ENCODE measurements at regions not wholly inside any gene's neighbourhood (a gene's known extent, or its start where the extent isn't known, plus 50 kb on each side); places are given as distances from the start of the nearest gene placed in this dataset.

- DNase-seq = no peak
Measured at GRCh38 chr11:32039149-32039548, 51.7 kb upstream of the RCN1 start.

- no peak for DNase-seq
Measured at GRCh38 chr11:32034680-32035079, 56.2 kb upstream of the RCN1 start.

- no peak for DNase-seq
Measured at GRCh38 chr11:32034149-32034548, 56.7 kb upstream of the RCN1 start.

GRCh38 chr11:32033491-32033890 is 57.4 kb upstream of the RCN1 start:
- DNase-seq = no peak

- DNase-seq = no peak
Measured at GRCh38 chr11:32033067-32033466, 57.8 kb upstream of the RCN1 start.

GRCh38 chr11:32032478-32032877 is 58.4 kb upstream of the RCN1 start:
- no peak for DNase-seq

GRCh38 chr11:32032052-32032451 is 58.8 kb upstream of the RCN1 start:
- DNase-seq = no peak

GRCh38 chr11:32030875-32031503 is 59.9 kb upstream of the RCN1 start:
- no peak for DNase-seq

GRCh38 chr11:32029721-32030120 is 61.2 kb upstream of the RCN1 start:
- no peak for DNase-seq

GRCh38 chr11:32028201-32028600 is 62.7 kb upstream of the RCN1 start:
- no peak for DNase-seq

- no peak for DNase-seq
Measured at GRCh38 chr11:32026766-32027165, 64.1 kb upstream of the RCN1 start.

- no peak for DNase-seq
Measured at GRCh38 chr11:32024948-32025347, 65.9 kb upstream of the RCN1 start.

GRCh38 chr11:32023370-32024305 is 67.2 kb upstream of the RCN1 start:
- no peak for DNase-seq

GRCh38 chr11:32018672-32019071 is 72.2 kb upstream of the RCN1 start:
- DNase-seq = no peak

- no peak for DNase-seq
Measured at GRCh38 chr11:32016111-32016510, 74.8 kb upstream of the RCN1 start.

- no peak for DNase-seq
Measured at GRCh38 chr11:32015427-32015826, 75.4 kb upstream of the RCN1 start.

GRCh38 chr11:32013603-32014002 is 77.3 kb upstream of the RCN1 start:
- DNase-seq = no peak

- no peak for DNase-seq
Measured at GRCh38 chr11:32012049-32012448, 78.8 kb upstream of the RCN1 start.

GRCh38 chr11:32008880-32009551 is 81.9 kb upstream of the RCN1 start:
- no peak for DNase-seq

- peak; percentile 64 for DNase-seq
Measured at GRCh38 chr11:32006799-32007388, 84.0 kb upstream of the RCN1 start.

- no peak for DNase-seq
Measured at GRCh38 chr11:32005786-32006416, 85.0 kb upstream of the RCN1 start.

- DNase-seq = no peak
Measured at GRCh38 chr11:32003335-32003734, 87.5 kb upstream of the RCN1 start.

GRCh38 chr11:32002311-32002710 is 88.6 kb upstream of the RCN1 start:
- DNase-seq = no peak
